GM18868 (cell line): ENCODE measurements at regions not wholly inside any gene's neighbourhood (a gene's known extent, or its start where the extent isn't known, plus 50 kb on each side); places are given as distances from the start of the nearest gene placed in this dataset.

ENCODE experiments used
- ATAC-seq: cut with Tn5 transposase; IDR thresholded peaks from one replicate; pipeline ENCODE4 v1.9.1; 2021; ENCODE audit warnings: mild to moderate bottlenecking, moderate library complexity; ENCODE audit not compliant: unreplicated experiment

DNA sequence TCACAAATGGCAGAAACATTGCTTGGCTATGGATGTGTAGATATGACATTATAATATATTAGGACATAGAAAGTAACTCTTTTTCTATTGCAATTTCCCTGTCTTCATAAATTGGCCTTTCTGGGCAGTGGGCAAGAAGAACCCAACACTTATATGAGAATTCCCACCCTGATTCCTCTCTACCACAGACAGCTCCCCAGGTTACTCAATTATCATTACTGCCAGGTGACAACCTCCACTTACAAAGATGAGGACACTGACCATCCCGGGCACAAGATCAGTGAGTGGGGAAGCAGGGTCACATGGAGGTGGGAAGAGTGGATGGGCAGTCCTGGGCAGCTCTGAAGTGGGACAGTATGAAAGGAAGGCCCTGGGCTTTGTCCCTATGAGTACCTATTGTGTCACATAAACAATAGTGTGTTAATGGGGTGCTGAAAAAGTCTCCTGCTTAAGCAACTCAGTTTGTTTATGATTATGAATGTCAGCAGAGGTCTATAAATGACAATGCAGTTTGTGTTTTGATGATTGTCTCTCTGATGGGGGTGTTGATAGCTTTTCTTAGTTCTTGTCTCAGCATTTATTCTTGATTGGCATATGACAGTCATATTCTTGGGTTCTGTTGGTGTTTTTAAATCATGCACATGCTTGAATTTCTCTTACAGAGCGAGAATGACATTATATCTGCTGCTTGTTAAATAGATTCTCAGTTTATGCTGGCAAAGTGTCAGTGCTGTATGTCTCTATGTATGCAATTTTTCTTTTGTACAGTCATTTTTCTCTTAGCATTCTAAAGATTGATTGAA lies 99.9 kb downstream of the SLIT2 start:
- no peak for ATAC-seq

DNA sequence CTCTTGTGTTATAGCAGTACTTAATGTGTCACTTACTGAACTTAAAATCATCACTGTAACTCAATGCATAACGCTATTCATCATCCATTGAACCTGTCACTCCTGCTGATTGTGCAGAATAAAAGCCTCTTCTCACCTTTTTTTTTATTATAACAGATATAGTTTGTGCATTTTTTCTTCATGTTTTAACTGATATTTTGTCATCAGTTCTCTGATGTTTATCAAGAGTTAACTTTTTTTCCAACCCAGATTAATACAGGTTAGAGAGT lies 100.4 kb downstream of the SLIT2 start:
- ATAC-seq, result no peak

DNA sequence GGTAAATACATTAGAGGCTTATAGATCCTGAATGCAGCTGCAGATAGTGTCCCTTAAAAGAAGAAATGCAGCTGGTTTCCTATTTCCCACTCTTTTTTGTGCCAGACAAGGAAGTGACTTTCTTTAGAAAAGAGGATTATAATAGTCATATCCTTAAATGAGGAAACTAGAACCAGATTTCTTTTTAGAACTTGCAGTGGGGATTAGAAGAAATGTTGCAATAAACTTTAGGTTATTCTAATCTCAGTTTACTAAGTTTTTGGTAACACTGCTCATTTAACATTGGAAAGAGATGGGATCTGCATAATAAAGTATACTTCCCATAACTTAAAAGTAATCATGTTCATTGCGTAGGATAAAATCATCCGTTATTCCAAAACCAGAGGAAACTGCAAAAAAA lies 101.9 kb downstream of the SLIT2 start:
- no peak for ATAC-seq

DNA sequence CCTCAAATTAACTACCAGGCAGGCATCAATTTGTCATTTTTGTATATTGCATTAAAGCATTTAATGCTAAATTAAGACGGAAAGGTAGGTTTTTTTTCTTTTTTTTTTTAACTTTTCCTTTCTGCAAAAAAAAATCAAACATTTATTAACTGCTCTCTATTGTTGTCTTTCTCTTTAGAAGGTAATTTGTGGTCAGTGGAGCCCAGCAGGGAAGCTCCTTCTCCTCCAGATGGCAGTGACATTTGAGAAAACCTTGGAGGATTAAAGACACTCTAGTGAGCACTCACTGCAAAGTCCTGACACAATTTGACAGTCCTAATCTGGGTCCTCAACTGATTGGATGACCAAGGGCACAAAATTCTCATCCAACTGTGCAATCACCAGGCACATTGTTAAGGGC lies 102.4 kb downstream of the SLIT2 start:
- ATAC-seq, result no peak

DNA sequence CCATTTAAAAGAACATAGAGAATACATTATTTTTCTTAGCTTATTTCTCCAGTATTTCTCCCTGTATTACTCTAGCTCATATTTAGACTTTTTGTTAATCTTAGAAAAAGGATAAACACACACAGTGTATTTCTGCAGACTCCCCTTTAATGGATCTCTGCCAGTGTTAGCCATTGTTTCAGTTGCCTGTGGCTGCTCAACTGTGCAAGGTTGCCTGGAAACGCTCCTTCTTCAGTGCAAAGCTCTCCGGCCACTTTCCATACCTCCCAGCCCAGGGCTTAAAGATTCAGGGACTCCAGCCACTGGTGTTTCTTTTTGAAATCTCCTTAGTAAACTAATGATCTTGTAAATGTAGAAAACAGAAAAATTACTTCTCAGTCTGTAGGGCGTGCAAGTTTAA lies 104.9 kb downstream of the SLIT2 start:
- ATAC-seq, result no peak

DNA sequence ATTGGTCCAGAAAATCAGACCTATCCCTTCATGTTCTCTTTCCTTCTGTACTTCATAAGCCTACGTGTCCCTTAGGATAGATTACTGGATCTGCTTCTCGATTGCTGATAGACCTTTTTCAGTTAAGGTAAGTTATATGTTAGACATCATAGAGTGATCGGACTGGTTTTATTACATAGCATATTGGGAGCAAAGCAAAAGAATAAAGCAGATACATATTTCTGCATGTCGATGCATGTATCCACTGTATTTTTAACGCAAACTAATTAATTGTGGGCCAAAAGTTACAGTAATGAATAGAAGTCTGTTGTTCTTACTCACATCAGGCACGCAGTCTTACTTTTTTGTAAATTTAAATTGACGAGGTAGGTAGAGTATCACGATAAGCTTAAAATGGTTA lies 106.4 kb downstream of the SLIT2 start:
- no peak for ATAC-seq

DNA sequence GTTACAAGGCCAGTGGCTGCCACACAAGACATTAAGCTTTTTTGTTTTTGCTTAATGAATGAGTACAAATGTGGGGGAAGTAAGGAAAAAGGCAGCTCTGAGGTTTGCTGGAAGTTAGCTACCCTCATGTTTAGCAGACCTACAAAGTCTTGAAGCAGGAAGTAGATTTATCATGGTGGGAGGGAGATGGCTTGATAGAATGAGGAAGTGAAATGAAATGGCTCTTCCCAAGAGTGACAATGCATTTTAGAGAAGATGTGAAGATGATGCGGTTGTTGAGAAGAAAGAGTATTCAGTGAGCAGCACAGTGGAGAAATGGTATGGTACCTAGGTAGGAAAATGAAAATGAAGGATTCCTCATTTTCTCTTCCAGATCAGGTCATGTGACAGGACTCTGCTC lies 108.0 kb downstream of the SLIT2 start:
- peak; percentile 89 for ATAC-seq

DNA sequence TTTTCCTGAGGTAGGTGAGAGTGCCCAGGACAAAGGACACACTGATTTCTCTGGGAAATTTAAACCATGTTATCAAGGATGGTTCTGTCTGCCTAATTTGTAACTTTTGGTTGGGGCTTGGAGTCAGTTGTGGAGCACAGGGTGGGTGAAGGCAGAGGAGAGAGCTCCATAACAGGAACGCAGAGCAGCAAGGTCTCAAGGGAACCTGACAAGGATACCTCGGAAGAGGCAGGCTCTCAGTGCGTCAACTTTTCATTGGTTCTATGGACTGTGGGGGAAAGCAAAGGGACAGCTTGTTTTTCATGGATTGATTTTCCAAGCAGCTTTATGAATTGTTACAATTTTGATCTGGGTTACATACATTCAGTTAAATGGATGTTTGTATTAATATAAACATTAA lies 110.4 kb downstream of the SLIT2 start:
- no peak for ATAC-seq

DNA sequence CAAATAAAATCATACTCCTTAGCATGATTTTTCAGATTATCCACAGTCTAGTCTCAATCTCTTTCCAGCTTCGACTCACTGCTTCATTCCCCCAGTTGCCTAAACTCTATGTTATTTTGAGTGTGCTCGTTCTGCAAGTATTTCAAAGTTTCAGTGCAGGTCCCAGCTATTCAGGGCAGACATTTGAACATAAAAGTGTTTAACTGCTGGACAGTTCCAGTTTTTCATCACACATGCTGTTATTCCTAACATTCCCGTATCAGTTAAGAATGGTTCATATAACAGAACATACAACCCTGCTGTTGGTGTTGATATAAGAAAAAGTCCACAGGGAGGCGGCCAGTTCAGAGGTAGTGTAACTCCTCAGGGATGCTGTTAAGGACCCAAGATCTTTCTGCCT lies 113.3 kb downstream of the SLIT2 start:
- no peak for ATAC-seq

DNA sequence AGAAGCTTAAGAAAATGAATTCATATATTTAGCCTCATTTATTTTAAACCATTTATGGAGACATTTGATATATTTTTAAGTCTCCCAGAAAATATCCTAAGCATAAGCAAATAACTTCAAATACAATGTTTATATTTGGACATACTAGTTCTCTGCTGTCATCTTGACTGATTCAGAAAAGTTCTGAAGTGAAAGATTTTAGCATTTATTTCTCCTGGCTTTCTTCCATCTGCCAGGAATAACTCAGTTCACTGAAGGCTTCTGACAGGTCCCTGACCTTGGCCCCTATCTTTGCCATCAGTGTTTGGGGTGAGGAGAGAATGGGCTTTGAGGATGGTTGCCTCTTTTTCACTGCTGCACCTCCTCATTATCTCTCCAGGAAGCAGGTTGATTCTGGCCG lies 115.7 kb downstream of the SLIT2 start:
- no peak for ATAC-seq

DNA sequence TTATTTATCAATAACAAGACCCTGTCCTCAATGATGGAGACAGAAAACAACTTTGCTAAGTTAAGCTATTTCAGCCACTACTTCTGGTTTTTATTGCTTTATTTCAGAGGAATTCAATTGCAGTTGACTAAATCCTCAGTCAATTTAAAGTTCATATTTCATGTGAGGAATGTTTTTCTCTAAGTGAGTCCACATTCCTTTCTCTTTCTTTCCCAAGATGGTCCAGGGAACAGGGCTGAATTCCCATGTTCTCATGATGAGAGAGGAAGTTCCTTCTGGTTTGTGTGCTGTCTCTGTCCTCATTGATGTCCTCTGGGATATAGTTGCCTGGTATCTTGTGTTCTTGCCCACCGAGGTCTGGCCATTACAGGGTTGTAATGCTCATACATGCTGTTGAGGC lies 117.2 kb downstream of the SLIT2 start:
- ATAC-seq, result no peak

DNA sequence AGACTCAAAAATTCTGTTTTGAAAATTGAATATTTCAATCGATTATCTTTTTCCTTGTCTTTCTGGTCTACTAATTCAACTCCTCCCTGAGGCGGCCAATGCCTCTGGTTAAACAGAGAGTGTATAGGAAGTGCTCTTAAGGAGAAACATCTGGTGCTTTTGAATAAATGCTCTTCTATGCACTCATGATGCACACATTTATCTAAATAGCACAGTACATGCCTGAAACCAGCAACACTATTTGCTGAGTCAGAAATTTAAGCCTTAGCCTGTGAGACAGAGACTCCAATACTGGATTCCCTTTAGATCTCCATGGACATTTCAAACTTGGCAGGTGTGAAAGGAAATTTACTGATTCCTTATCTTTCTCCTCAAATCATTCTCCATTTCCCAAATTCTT lies 118.6 kb downstream of the SLIT2 start:
- ATAC-seq, result no peak

DNA sequence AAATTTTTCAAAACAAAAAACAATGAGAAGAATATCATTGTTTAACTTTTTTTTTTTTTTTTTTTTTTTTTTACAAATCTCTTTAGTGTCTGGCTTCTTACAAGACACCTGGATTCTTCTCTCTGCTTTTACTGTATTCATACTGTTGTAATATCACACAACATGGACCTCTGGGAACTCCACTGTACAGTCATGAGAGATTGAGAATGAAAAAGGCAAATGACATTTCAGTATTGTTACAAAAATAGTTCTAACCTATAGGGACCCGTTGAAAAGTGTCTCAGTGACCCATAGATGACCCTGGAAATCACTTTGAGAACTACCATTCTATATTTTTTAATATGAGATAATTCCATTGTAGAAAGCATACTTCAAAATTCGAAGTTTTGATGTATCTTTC lies 124.4 kb downstream of the SLIT2 start:
- ATAC-seq, result peak; percentile 51

DNA sequence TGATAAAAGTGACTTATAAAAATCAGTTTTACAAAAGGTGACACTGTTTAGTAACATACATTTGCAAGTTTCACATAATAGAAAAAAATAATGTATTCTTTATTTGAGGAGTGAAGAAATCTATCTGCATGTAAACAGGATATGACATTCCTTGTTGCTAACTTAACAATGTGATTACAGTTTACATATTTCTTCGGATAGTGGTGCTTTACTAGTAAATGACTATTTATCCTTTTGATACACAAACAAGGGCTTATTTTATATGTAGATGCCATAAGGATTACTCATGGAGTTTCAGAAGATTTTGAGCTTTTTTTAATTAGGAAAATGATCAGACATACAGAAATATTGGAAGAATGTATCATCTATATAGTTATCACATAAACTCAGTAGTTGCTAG lies 126.5 kb downstream of the SLIT2 start:
- no peak for ATAC-seq

DNA sequence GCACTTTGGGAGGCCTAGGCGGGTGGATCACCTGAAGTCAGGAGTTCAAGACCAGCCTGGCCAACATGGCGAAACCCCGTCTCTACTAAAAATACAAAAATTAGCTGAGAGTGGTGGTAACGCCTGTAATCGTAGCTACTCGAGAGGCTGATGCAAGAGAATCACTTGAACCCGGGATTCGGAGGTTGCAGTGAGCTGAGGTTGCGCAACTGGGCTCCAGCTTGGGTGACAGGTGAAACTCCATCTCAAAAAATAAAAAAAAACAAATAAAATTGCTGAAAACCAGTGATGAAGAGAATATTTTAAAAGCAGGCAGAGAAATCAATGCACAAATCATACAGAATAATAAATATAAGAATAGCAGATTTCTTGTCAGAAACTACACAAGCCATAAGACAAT lies 129.3 kb downstream of the SLIT2 start:
- ATAC-seq, result no peak

DNA sequence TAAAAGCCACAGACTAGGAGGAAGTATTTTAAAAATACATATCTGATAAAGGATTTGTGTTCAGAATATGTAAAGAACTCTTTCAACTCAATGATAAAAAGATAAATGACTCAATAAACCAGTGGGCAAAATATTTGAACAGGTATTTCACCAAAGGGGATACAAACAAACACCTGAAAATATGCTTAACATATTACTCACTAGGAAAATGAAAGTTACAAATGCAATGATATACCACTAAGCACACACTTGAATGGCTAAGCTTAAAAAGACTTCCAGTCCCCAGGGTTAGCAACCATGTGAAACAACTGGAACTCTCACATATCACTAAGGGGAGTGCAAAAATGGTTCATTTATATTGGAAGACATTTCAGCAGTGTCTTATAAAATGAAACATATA lies 131.6 kb downstream of the SLIT2 start:
- ATAC-seq, result no peak

DNA sequence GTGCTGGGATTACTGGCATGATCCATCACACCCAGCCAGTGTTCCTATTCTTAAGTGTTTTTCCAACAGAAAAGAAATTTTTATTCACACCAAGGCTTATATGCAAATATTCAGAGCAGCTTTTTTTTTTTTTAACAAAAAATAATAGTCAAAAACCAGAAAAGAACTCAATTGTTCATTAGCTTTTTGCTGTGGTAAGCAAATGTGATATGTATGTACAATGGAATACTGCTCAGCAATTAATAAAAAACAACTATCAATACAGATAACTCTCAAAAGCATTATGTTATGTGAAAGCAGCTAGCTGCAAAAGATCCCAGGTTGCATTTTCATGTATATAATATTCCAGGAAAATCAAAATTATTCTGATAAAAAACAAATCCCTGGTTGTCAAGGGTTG lies 132.3 kb downstream of the SLIT2 start:
- no peak for ATAC-seq

DNA sequence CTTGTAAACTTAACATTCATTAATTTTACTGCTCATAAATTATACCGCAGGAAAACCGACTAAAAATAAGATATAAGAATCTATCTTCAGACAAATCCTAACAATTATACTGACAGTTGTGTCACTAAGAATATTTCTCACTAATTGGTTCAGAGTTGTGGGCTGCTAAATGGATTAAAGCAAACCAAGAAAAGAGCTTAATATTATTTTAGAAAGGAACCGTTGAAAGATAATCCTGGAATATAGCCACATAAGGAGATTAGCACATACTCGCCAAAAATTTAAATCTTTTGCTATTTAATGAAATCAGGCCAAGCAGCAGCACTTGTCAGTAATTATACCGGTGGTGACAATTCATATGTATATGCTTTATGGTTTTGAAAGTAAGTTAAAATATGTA lies 132.8 kb downstream of the SLIT2 start:
- no peak for ATAC-seq

DNA sequence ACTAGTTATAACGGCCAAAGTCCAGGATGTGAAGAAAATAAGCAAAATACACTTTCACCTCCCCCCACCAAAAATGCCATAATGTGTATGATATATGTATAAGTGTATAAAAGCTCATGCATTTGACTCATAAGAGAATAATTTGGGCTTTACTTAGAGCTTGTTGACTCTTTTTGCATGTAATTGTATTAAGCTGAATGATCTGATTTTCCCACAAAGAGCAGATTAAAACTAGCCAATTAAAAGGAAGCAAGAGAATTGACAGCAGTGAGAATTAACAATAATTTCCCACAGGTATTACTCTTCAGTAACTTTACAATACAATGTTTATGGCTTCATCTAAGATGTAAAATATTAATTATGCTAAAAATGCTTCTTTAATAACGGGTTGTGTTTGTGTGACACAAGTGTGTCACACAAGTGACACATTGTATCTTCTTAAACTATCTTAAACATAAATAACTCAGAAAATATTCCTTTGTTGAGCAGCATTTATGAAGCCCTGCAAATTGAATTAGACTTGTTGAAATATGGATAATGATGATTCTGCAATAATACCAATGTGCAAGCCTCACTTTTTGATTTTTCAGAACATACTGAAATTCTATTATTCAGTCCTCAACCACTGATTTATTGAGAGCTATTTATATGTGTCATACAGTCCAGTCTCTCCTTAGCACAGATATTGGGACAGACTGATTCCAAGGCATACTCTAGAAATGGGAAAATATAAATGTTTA lies 134.5 kb downstream of the SLIT2 start:
- ATAC-seq, result no peak

DNA sequence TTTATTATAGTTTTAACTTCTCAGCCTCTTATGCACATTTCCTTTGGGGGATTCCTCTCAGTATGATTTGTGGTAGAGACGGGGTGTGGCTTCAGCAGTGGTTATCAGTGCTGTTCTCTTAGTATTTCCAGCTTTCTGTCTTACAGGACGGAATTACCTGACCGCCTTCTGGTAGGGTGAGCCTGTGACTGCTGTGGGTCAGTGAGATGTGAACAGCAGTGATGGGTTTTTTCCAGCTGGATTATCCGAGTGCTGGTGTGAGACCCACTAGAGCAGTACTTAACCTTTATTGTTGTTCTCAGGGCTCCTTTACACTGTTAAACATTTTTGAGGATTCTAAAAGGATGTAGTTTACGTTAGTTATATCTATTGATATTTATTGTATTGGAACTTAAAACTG lies 135.2 kb downstream of the SLIT2 start:
- ATAC-seq, result no peak

DNA sequence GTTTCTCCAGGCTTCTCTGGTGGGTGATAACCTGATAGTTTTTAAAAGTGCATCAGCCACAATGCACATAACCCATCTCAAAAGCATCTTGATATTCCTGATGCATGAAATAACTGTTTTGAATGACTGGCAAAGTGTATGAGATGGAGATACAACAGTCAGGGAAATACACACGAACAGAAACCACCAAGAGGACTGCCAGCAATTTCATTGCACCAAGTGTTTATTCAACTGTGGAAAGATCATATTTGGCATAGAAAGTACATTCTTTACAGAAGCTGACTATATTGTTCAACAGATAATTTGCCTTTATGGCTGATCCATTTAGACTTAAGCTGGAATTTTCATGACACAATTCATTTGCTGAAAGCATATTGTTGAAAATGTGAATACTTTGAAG lies 139.5 kb downstream of the SLIT2 start:
- ATAC-seq, result no peak

DNA sequence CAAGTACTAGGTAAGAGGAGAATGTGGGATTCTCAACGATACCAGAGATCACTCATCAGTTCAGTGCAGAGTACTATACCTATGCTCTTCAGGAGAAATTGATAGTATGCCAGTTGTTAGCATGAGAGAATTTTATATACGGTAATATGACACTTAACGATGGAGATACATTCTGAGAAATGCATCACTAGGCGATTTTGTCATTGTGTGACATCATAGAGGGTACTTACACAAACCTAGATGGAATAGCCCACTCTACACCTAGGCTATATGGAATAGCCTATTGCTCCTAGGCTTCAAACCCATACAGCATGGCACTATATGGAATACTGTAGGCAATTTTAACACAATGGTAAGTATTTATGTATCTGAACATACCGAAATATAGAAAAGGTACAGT lies 140.2 kb downstream of the SLIT2 start:
- no peak for ATAC-seq
